ENCODE measurements at regions not wholly inside any gene's neighbourhood (a gene's known extent, or its start where the extent isn't known, plus 50 kb on each side); places are given as distances from the start of the nearest gene placed in this dataset.

DNA sequence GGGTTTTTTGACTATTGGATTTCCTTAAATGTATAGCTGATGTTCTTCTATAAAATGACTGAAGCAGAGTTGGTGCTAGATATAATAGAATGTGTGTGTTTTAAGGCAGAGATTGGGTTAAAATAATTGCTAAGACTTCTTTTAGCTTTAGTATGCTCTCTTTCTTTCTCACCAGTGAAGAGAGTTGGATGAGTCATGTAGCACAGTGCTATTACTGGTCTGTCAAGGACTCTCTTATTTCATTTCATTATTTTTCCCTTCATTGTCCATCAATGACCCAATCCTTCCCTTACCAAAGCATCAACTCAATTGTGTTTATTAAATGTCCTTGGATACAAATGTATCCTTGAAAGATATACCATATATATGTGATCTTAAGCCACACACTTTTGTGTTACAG lies 268.9 kb downstream of the IRS2 start:
- Histone ChIP-seq H3K27me3 (ENCODE audit: control insufficient read depth in 3 of 3, insufficient read depth in 3 of 3, low read length in 3 of 3) (no peaks in the 10 kb centered on the region), H3K9me3 (ENCODE audit: control insufficient read depth in 3 of 3, low read length in 3 of 3) (no peaks in the 10 kb centered on the region), H3K4me3 (ENCODE audit: low read length in 3 of 3) (no peak overlapping the region), H3K9ac (ENCODE audit: low read depth in 1 of 3, low read length in 3 of 3) (no peak overlapping the region), H3K4me1 (ENCODE audit: control insufficient read depth in 3 of 3, insufficient read depth in 3 of 3, low read length in 3 of 3) (no peaks in the 10 kb centered on the region), H3K36me3 (ENCODE audit: control insufficient read depth in 3 of 3, insufficient read depth in 3 of 3, low read length in 3 of 3) (no peaks in the 10 kb centered on the region), H3K27ac (ENCODE audit: low read depth, low read length) (no peak overlapping the region)

DNA sequence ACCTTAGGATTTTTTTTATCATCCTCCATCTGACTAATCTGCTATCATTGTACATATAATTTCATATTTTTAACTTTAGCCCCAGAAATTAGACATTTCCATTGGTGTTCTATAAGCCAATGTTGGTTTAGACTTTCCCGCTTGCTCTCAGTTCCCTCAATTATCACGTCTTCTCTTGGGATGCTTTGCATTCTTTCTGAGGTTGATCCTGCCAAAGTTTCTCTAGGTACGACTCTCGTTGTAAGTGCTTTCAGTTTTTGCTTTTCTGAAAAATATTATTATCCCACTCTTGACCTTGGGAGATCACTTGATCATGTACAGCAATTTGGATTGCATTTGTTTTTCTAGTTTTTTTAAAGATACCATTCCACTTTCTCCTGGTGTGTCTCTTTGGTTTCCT lies 270.2 kb downstream of the IRS2 start:
- no peaks in the 10 kb centered on the region for H3K9me3 ChIP-seq (ENCODE audit: control insufficient read depth in 3 of 3, low read length in 3 of 3)
- H3K9ac ChIP-seq (ENCODE audit: low read depth in 1 of 3, low read length in 3 of 3) = no peak overlapping the region
- H3K27ac ChIP-seq (ENCODE audit: low read depth, low read length) = no peak overlapping the region
- no peaks in the 10 kb centered on the region for H3K4me1 ChIP-seq (ENCODE audit: control insufficient read depth in 3 of 3, insufficient read depth in 3 of 3, low read length in 3 of 3)
- no peaks in the 10 kb centered on the region for H3K27me3 ChIP-seq (ENCODE audit: control insufficient read depth in 3 of 3, insufficient read depth in 3 of 3, low read length in 3 of 3)
- H3K36me3 ChIP-seq (ENCODE audit: control insufficient read depth in 3 of 3, insufficient read depth in 3 of 3, low read length in 3 of 3) = no peaks in the 10 kb centered on the region
- H3K4me3 ChIP-seq (ENCODE audit: low read length in 3 of 3) = no peak overlapping the region

DNA sequence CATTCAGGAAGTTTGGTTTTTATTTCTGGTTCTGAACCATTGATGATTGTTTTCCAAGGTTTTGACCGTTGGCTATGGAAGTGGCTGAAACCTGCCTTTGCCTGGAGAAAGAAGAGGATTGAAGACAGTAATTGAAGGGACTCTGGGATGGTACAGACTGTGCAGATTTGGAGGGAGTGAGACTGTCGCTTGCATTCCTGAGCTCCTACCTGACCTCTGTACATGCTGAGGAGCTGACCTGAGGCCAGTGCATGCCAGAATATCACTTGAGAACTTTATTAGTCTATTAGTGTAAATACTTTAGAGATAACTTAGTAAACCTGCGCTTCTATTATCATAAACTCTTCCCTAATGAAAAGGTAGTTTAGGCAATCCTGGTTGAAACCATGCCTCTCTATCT lies 276.4 kb downstream of the IRS2 start:
- H3K4me1 ChIP-seq (ENCODE audit: control insufficient read depth in 3 of 3, insufficient read depth in 3 of 3, low read length in 3 of 3) = no peaks in the 10 kb centered on the region
- no peak overlapping the region for H3K4me3 ChIP-seq (ENCODE audit: low read length in 3 of 3)
- H3K9me3 ChIP-seq (ENCODE audit: control insufficient read depth in 3 of 3, low read length in 3 of 3) = no peaks in the 10 kb centered on the region
- H3K36me3 ChIP-seq (ENCODE audit: control insufficient read depth in 3 of 3, insufficient read depth in 3 of 3, low read length in 3 of 3) = no peaks in the 10 kb centered on the region
- H3K9ac ChIP-seq (ENCODE audit: low read depth in 1 of 3, low read length in 3 of 3) = no peak overlapping the region
- no peaks in the 10 kb centered on the region for H3K27me3 ChIP-seq (ENCODE audit: control insufficient read depth in 3 of 3, insufficient read depth in 3 of 3, low read length in 3 of 3)
- no peak overlapping the region for H3K27ac ChIP-seq (ENCODE audit: low read depth, low read length)

DNA sequence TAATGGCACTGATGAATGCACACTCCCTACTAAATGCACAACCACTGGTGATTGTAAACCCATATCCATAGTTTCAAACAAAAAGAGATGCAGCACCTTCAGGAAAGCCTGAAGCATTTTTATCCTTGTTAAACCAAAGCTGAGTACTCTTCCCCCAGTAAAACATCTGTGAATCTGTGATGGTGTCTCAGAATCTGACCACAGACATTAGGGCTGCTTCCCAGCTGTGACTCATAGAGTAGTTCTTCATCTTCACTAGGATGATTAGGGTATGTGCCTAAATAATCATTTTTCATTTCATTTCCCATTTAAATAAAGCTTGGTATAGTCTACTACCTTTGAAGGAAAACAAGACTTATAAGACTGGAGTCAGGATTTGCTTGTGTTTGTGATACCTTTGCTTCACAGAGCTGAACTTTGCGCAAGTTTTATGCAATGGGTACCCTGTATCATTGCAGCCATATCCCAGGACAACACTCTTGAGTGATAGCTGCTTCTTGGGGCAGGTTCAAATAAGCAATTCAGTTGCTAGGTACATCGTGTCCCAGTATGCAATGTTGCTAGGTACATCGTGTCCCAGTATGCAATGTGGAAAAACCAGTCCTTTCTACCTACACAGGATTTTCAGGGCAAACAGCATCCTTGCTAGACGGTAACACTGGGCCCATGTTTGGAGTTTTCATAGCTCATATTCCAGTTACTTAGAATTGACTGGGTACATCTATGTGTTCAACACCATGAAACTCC lies 277.1 kb downstream of the IRS2 start:
- Histone ChIP-seq H3K27me3 (ENCODE audit: control insufficient read depth in 3 of 3, insufficient read depth in 3 of 3, low read length in 3 of 3) (no peaks in the 10 kb centered on the region), H3K36me3 (ENCODE audit: control insufficient read depth in 3 of 3, insufficient read depth in 3 of 3, low read length in 3 of 3) (no peaks in the 10 kb centered on the region), H3K4me3 (ENCODE audit: low read length in 3 of 3) (no peak overlapping the region), H3K9me3 (ENCODE audit: control insufficient read depth in 3 of 3, low read length in 3 of 3) (no peaks in the 10 kb centered on the region), H3K4me1 (ENCODE audit: control insufficient read depth in 3 of 3, insufficient read depth in 3 of 3, low read length in 3 of 3) (no peaks in the 10 kb centered on the region), H3K27ac (ENCODE audit: low read depth, low read length) (no peak overlapping the region), H3K9ac (ENCODE audit: low read depth in 1 of 3, low read length in 3 of 3) (no peak overlapping the region)

DNA sequence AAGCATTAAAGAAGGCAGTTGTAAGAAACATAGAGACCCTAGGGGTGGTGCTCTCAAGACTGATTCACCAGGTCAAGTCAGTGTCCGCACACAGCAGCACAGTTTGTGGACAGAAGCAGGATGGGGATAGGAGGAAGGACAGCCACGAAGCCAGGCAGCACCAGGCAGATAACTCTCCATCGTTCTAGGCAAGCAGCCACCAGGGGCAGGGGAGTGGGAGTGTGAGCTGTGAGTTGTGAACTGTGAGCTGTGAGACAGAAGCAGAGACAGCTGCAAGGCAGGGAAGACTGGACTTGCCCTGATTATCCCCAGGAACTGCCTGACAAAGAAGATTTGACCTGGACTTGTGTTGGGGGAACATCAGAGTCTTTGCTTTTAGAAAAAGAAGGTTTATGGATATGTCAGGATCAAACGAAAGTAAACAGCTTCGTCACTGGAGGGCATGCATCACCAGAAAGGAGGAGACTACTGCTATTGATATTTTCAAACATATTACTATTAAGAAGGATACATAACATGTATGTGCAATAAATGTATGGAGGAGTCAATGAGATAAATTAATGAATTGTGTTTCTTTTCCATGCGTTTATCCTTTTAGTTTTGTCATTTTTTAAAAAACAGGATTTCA lies 286.1 kb downstream of the IRS2 start:
- H3K4me3 ChIP-seq (ENCODE audit: low read length in 3 of 3) = no peak overlapping the region
- no peak overlapping the region for H3K27ac ChIP-seq (ENCODE audit: low read depth, low read length)
- peaks cover 0 to 3% (median 0%) of the 10 kb centered on the region in 3 donors for H3K27me3 ChIP-seq (ENCODE audit: control insufficient read depth in 3 of 3, insufficient read depth in 3 of 3, low read length in 3 of 3)
- H3K9me3 ChIP-seq (ENCODE audit: control insufficient read depth in 3 of 3, low read length in 3 of 3) = peaks cover 0 to 2% (median 0%) of the 10 kb centered on the region in 3 donors
- H3K4me1 ChIP-seq (ENCODE audit: control insufficient read depth in 3 of 3, insufficient read depth in 3 of 3, low read length in 3 of 3) = no peaks in the 10 kb centered on the region
- H3K36me3 ChIP-seq (ENCODE audit: control insufficient read depth in 3 of 3, insufficient read depth in 3 of 3, low read length in 3 of 3) = no peaks in the 10 kb centered on the region
- no peak overlapping the region for H3K9ac ChIP-seq (ENCODE audit: low read depth in 1 of 3, low read length in 3 of 3)

DNA sequence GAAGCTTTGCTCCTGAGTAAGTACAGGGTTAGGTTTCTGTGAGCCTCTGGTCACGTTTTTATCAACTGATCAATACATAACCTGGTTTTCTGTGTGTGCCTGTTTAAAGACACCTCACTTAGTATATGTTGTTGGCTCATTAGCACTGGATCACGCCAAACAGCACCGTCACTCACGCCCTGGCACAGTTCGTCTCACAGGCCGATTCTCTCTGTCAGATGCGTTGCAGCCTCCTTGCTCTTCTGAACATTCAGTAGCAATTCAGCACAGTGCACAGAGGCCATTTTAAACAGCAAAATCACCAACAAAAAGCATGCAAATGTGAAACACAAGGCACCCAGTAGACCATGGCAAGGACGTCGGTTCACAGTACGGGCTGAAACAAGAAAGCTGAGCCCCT lies 288.5 kb downstream of the IRS2 start:
- H3K4me1 ChIP-seq (ENCODE audit: control insufficient read depth in 3 of 3, insufficient read depth in 3 of 3, low read length in 3 of 3) = no peaks in the 10 kb centered on the region
- no peaks in the 10 kb centered on the region for H3K36me3 ChIP-seq (ENCODE audit: control insufficient read depth in 3 of 3, insufficient read depth in 3 of 3, low read length in 3 of 3)
- peaks cover 0 to 2% (median 0%) of the 10 kb centered on the region in 3 donors for H3K9me3 ChIP-seq (ENCODE audit: control insufficient read depth in 3 of 3, low read length in 3 of 3)
- no peak overlapping the region for H3K9ac ChIP-seq (ENCODE audit: low read depth in 1 of 3, low read length in 3 of 3)
- H3K27me3 ChIP-seq (ENCODE audit: control insufficient read depth in 3 of 3, insufficient read depth in 3 of 3, low read length in 3 of 3) = peaks cover 0 to 3% (median 0%) of the 10 kb centered on the region in 3 donors
- no peak overlapping the region for H3K4me3 ChIP-seq (ENCODE audit: low read length in 3 of 3)
- no peak overlapping the region for H3K27ac ChIP-seq (ENCODE audit: low read depth, low read length)

DNA sequence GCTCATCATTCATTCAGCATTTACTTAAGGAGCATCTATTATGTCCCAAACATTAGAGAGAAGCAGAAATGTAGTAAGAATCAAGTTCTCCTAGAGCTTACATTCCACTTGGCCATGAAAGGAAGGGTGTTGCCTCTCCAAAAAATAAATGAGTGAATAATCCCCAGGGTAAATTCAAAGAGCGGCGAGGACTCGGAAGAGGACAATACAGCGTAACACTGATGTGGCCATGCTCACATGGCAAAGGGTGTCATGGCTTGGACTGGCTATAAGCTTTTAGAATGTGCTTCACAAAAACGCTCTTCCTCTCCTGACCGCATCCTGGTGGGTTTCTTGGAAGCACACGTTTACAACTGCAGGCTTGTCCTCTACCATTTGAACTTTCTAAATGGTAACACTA lies 290.2 kb downstream of the IRS2 start:
- Histone ChIP-seq H3K36me3 (ENCODE audit: control insufficient read depth in 3 of 3, insufficient read depth in 3 of 3, low read length in 3 of 3) (no peaks in the 10 kb centered on the region), H3K27ac (ENCODE audit: low read depth, low read length) (no peak overlapping the region), H3K9ac (ENCODE audit: low read depth in 1 of 3, low read length in 3 of 3) (no peak overlapping the region), H3K27me3 (ENCODE audit: control insufficient read depth in 3 of 3, insufficient read depth in 3 of 3, low read length in 3 of 3) (peaks cover 0 to 3% (median 0%) of the 10 kb centered on the region in 3 donors), H3K4me1 (ENCODE audit: control insufficient read depth in 3 of 3, insufficient read depth in 3 of 3, low read length in 3 of 3) (no peaks in the 10 kb centered on the region), H3K4me3 (ENCODE audit: low read length in 3 of 3) (no peak overlapping the region), H3K9me3 (ENCODE audit: control insufficient read depth in 3 of 3, low read length in 3 of 3) (peaks cover 0 to 2% (median 0%) of the 10 kb centered on the region in 3 donors)

DNA sequence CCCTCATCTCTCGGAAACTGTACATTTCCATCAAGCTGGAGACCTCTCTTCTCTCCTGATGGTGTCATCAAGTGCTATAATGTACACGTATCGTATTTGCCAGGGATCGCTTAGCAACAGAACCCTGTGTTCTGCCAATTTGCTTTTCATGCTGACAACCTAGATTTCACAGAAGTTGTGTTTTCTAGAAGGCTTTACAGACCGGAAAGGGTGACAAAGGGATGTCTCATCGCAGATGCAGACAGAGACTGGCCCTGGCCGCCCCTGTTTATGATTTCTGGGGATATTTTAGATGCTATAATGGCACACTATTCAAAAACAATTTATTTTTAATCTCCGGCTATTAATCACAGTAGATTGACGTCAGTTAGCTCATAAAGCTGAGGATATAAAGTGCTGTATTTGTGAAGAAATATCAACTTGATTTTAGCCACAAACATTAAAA lies 291.4 kb downstream of the IRS2 start:
- no peaks in the 10 kb centered on the region for H3K4me1 ChIP-seq (ENCODE audit: control insufficient read depth in 3 of 3, insufficient read depth in 3 of 3, low read length in 3 of 3)
- peaks cover 0 to 3% (median 0%) of the 10 kb centered on the region in 3 donors for H3K27me3 ChIP-seq (ENCODE audit: control insufficient read depth in 3 of 3, insufficient read depth in 3 of 3, low read length in 3 of 3)
- no peak overlapping the region for H3K27ac ChIP-seq (ENCODE audit: low read depth, low read length)
- H3K9me3 ChIP-seq (ENCODE audit: control insufficient read depth in 3 of 3, low read length in 3 of 3) = peaks cover 0 to 2% (median 0%) of the 10 kb centered on the region in 3 donors
- no peaks in the 10 kb centered on the region for H3K36me3 ChIP-seq (ENCODE audit: control insufficient read depth in 3 of 3, insufficient read depth in 3 of 3, low read length in 3 of 3)
- no peak overlapping the region for H3K4me3 ChIP-seq (ENCODE audit: low read length in 3 of 3)
- no peak overlapping the region for H3K9ac ChIP-seq (ENCODE audit: low read depth in 1 of 3, low read length in 3 of 3)

DNA sequence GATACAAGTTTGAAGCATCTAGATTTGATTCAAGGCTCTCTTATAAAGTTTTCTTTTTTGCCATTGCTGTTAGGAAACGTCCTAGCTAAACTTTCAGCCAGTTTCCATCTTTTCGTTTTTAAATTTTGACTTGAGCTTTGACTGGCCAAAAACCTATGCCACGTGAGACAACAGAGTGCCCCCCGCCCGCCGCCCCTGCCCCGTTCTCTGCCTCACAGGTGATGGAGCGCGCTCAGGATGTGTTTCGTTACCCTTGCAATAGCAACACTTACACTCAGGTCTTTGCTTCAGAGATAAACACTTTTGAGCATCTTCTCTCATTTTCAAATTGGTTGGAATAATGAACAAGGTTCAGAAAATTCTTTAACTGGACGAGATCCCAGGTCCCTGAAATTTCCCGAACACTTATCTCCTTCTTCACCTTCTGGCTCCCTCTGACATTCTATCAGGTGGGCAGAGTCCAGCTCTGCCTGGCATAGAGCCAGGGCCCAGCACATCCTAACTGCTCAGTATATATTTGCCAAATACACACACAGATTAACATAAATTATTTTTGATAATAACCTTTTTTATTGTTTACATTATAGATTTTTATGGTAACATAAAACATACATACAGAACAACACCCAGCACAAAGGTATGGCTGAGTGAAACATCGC lies 301.1 kb downstream of the IRS2 start:
- no peaks in the 10 kb centered on the region for H3K9me3 ChIP-seq (ENCODE audit: control insufficient read depth in 3 of 3, low read length in 3 of 3)
- H3K9ac ChIP-seq (ENCODE audit: low read depth in 1 of 3, low read length in 3 of 3) = no peak overlapping the region
- H3K36me3 ChIP-seq (ENCODE audit: control insufficient read depth in 3 of 3, insufficient read depth in 3 of 3, low read length in 3 of 3) = no peaks in the 10 kb centered on the region
- no peak overlapping the region for H3K4me3 ChIP-seq (ENCODE audit: low read length in 3 of 3)
- H3K27ac ChIP-seq (ENCODE audit: low read depth, low read length) = no peak overlapping the region
- H3K4me1 ChIP-seq (ENCODE audit: control insufficient read depth in 3 of 3, insufficient read depth in 3 of 3, low read length in 3 of 3) = no peaks in the 10 kb centered on the region
- peaks cover 0 to 6% (median 0%) of the 10 kb centered on the region in 3 donors for H3K27me3 ChIP-seq (ENCODE audit: control insufficient read depth in 3 of 3, insufficient read depth in 3 of 3, low read length in 3 of 3)

DNA sequence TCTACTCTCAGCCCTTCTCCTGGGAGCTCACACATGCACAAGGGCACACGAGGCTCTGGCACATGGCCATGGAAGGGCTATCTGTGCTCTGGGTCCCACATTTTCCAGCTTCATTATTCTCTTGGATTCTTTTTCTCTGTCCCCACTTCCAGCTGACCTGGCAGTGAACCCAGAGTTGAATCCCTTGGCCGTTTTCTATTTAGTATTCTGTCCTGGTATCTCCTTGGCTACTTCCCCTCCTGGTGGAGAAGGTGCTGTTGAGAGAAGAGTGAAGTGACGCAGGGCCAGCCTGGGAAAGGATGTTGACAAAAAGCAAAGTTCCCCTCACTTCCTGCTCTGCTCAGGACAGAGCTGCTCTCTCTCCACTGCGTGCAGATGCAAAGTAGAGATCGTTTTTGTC lies 303.1 kb downstream of the IRS2 start:
- Histone ChIP-seq H3K9ac (ENCODE audit: low read depth in 1 of 3, low read length in 3 of 3) (no peak overlapping the region), H3K27ac (ENCODE audit: low read depth, low read length) (no peak overlapping the region), H3K4me3 (ENCODE audit: low read length in 3 of 3) (no peak overlapping the region), H3K27me3 (ENCODE audit: control insufficient read depth in 3 of 3, insufficient read depth in 3 of 3, low read length in 3 of 3) (peaks cover 0 to 6% (median 0%) of the 10 kb centered on the region in 3 donors), H3K36me3 (ENCODE audit: control insufficient read depth in 3 of 3, insufficient read depth in 3 of 3, low read length in 3 of 3) (no peaks in the 10 kb centered on the region), H3K4me1 (ENCODE audit: control insufficient read depth in 3 of 3, insufficient read depth in 3 of 3, low read length in 3 of 3) (no peaks in the 10 kb centered on the region), H3K9me3 (ENCODE audit: control insufficient read depth in 3 of 3, low read length in 3 of 3) (no peaks in the 10 kb centered on the region)

Measured in skeletal muscle tissue (tissue), 3 donors.